ENCODE measurements at regions not wholly inside any gene's neighbourhood (a gene's known extent, or its start where the extent isn't known, plus 50 kb on each side); places are given as distances from the start of the nearest gene placed in this dataset.

GRCh38 chr7:125892434-125892833, 962.8 kb upstream of the POT1 start:
- Mint-ChIP-seq H3K27ac (no peak overlapping the region), H3K4me1 (no peaks in the 10 kb centered on the region), H3K36me3 (ENCODE audit: low read depth) (peaks cover 3% of the 10 kb centered on the region; the same call in 2 of the 3 replicates), H3K9me3 (peaks cover 4% of the 10 kb centered on the region), H3K4me3 (no peak overlapping the region), H3K27me3 (ENCODE audit: insufficient read depth, low read depth, poor library complexity) (no peaks in the 10 kb centered on the region)
- DNase-seq (ENCODE audit: low spot score) (no peak), ATAC-seq (no peak)
- Histone ChIP-seq H3K79me2 (replicated peaks; ENCODE audit: insufficient read depth) (no peaks in the 10 kb centered on the region), H3K4me2 (no peak overlapping the region), H3K4me3 (no peak overlapping the region), H3K36me3 (ENCODE audit: insufficient read depth) (no peaks in the 10 kb centered on the region; the same call in 1 of the 2 replicates), H4K20me1 (replicated peaks; ENCODE audit: insufficient read depth) (no peaks in the 10 kb centered on the region), H3K27ac (ENCODE audit: low read depth) (no peak overlapping the region), H3K27me3 (ENCODE audit: insufficient read depth) (no peaks in the 10 kb centered on the region), H2AFZ (no peak overlapping the region), H3K4me1 (ENCODE audit: insufficient read depth) (no peaks in the 10 kb centered on the region), H3F3A (replicated peaks; ENCODE audit: low read depth) (no peaks in the 10 kb centered on the region), H3K9me2 (ENCODE audit: insufficient read depth) (peaks cover 6% of the 10 kb centered on the region; the same call in 1 of the 2 replicates)
- TF ChIP-seq NANOG (IDR thresholded peaks at IDR 0.05; ENCODE audit: borderline replicate concordance) = no peak
- no peak for TF ChIP-seq ZNF462 (CRISPR knock-in tag; IDR thresholded peaks at IDR 0.05)
- no peak for TF ChIP-seq CREB1 (CRISPR knock-in tag; IDR thresholded peaks at IDR 0.05; ENCODE audit: low read depth)
- no peak for TF ChIP-seq CTCF (conservative IDR thresholded peaks at IDR 0.05; ENCODE audit: low read depth in 2 of 2)
- no peak for TF ChIP-seq REST (IDR thresholded peaks at IDR 0.05; ENCODE audit: unreplicated experiment)
- TF ChIP-seq EZH2phosphoT487 (IDR thresholded peaks at IDR 0.05; ENCODE audit: unreplicated experiment) = no peak
- TF ChIP-seq ZNF114 (CRISPR knock-in tag; IDR thresholded peaks at IDR 0.05) = no peak
- TF ChIP-seq EZH2 (IDR thresholded peaks at IDR 0.05; ENCODE audit: low read depth, unreplicated experiment) = no peak
- TF ChIP-seq STAT1 (IDR thresholded peaks at IDR 0.05; ENCODE audit: unreplicated experiment) = no peak
- no peak for TF ChIP-seq POLR2AphosphoS5 (IDR thresholded peaks at IDR 0.05; ENCODE audit: low read depth)
- TF ChIP-seq ETS1 (IDR thresholded peaks at IDR 0.05) = no peak
- TF ChIP-seq JUNB (IDR thresholded peaks at IDR 0.05; ENCODE audit: unreplicated experiment) = no peak
- no peak for TF ChIP-seq ZNF331 (CRISPR knock-in tag; IDR thresholded peaks at IDR 0.05; ENCODE audit: low read depth)

Measured in GM23338 (cell line).